Glutamatergic neuron (in vitro differentiated cells): ENCODE measurements at regions not wholly inside any gene's neighbourhood (a gene's known extent, or its start where the extent isn't known, plus 50 kb on each side); places are given as distances from the start of the nearest gene placed in this dataset.

Source experiments
- DNase-seq: peaks from one replicate; pipeline ENCODE4 v3.0.0; 2022
- H3K27ac Mint-ChIP-seq: one replicate; pipeline ENCODE4 v1.8.0; 2020; ENCODE audit warnings: mild to moderate bottlenecking, mixed read lengths, inconsistent platforms; ENCODE audit not compliant: unreplicated experiment
- H3K27me3 Mint-ChIP-seq: one replicate; pipeline ENCODE4 v1.8.0; 2020; ENCODE audit warnings: mild to moderate bottlenecking, moderate library complexity, mixed read lengths, inconsistent platforms; ENCODE audit not compliant: unreplicated experiment
- H3K36me3 Mint-ChIP-seq: one replicate; pipeline ENCODE4 v1.8.0; 2020; ENCODE audit warnings: mild to moderate bottlenecking, mixed read lengths, inconsistent platforms; ENCODE audit not compliant: unreplicated experiment
- H3K4me1 Mint-ChIP-seq: one replicate; pipeline ENCODE4 v1.8.0; 2020; ENCODE audit warnings: mild to moderate bottlenecking, low read depth, mixed read lengths, inconsistent platforms; ENCODE audit not compliant: unreplicated experiment
- H3K4me3 Mint-ChIP-seq: one replicate; pipeline ENCODE4 v1.8.0; 2020; ENCODE audit warnings: mild to moderate bottlenecking, mixed read lengths, inconsistent platforms; ENCODE audit not compliant: unreplicated experiment
- H3K9me3 Mint-ChIP-seq: one replicate; pipeline ENCODE4 v1.8.0; 2020; ENCODE audit warnings: mild to moderate bottlenecking, moderate library complexity, mixed read lengths, inconsistent platforms; ENCODE audit not compliant: unreplicated experiment
- TF ChIP-seq, protein P1 (sequence below): fragments of 200-600 bp; sonication (generic); IDR thresholded peaks from one replicate; pipeline ENCODE4 v1.5.0; 2021; ENCODE audit not compliant: partially characterized antibody, unreplicated experiment

- Mint-ChIP-seq H3K4me1 (no peaks in the 10 kb centered on the region), H3K4me3 (no peak overlapping the region), H3K27me3 (no peaks in the 10 kb centered on the region), H3K36me3 (peaks cover 6% of the 10 kb centered on the region), H3K27ac (no peak overlapping the region), H3K9me3 (no peaks in the 10 kb centered on the region)
- TF ChIP-seq, protein P1, sequence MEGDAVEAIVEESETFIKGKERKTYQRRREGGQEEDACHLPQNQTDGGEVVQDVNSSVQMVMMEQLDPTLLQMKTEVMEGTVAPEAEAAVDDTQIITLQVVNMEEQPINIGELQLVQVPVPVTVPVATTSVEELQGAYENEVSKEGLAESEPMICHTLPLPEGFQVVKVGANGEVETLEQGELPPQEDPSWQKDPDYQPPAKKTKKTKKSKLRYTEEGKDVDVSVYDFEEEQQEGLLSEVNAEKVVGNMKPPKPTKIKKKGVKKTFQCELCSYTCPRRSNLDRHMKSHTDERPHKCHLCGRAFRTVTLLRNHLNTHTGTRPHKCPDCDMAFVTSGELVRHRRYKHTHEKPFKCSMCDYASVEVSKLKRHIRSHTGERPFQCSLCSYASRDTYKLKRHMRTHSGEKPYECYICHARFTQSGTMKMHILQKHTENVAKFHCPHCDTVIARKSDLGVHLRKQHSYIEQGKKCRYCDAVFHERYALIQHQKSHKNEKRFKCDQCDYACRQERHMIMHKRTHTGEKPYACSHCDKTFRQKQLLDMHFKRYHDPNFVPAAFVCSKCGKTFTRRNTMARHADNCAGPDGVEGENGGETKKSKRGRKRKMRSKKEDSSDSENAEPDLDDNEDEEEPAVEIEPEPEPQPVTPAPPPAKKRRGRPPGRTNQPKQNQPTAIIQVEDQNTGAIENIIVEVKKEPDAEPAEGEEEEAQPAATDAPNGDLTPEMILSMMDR, result no peak
- no peak for DNase-seq
These were observed 1031.0 kb upstream of the ATXN7L3B start for GRCh38 chr12:73506611-73507010.

- Mint-ChIP-seq H3K4me1 (no peaks in the 10 kb centered on the region), H3K4me3 (no peak overlapping the region), H3K9me3 (peaks cover 2% of the 10 kb centered on the region), H3K27me3 (no peaks in the 10 kb centered on the region), H3K27ac (no peak overlapping the region), H3K36me3 (peaks cover 4% of the 10 kb centered on the region)
- TF ChIP-seq, protein P1, result no peak
- no peak for DNase-seq
These were observed 1023.0 kb upstream of the ATXN7L3B start for GRCh38 chr12:73514672-73515071.

DNA sequence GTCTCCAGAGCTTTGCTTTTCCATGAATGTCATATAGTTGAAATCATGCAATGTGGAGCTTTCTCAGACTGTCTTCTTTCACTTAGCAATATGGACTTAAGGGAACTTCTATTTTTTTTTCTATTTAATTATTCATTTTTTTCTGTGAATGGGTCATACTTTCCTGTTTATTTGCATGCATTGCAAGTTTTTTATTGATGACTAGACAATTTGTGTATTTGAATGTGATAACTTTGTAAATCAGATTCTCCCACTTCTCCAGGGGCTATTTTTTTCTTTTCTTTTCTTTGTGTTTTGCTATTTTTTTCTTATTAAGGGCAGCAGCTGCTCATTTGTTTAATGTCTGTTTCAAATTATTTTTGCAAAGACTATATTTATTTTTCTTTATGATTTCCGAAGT lies 1019.8 kb upstream of the ATXN7L3B start:
- Mint-ChIP-seq H3K9me3 (peaks cover 5% of the 10 kb centered on the region), H3K4me3 (no peak overlapping the region), H3K27me3 (no peaks in the 10 kb centered on the region), H3K27ac (no peak overlapping the region), H3K36me3 (peaks cover 10% of the 10 kb centered on the region), H3K4me1 (no peaks in the 10 kb centered on the region)
- TF ChIP-seq, protein P1, result no peak
- DNase-seq, result no peak

GRCh38 chr12:73529231-73529630 lies 1008.4 kb upstream of the ATXN7L3B start:
- Mint-ChIP-seq H3K27ac (no peak overlapping the region), H3K36me3 (no peaks in the 10 kb centered on the region)
- TF ChIP-seq, protein P1, result no peak

DNA sequence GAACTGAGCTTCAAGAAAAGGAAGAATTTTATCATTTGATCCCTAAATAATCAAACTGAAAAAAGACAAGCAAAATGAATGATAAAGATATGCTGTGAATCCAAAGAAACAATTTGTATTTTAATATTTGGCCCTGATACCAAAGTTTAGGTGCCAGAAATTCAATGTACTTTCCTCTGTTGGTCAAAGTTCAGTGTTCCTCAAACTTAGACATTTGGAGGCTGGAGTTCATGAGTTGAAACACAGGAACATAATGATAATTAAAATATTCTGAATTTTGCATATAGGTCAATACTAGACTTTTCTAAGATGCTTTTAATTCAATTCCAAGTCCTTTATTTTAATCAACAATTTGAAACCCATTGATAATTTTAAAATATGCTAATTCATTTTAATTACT lies 1007.7 kb upstream of the ATXN7L3B start:
- H3K4me1 Mint-ChIP-seq, result peaks cover 8% of the 10 kb centered on the region
- H3K27me3 Mint-ChIP-seq, result no peaks in the 10 kb centered on the region
- DNase-seq, result no peak
- no peak overlapping the region for H3K4me3 Mint-ChIP-seq
- H3K27ac Mint-ChIP-seq, result no peak overlapping the region
- peaks cover 2% of the 10 kb centered on the region for H3K9me3 Mint-ChIP-seq
- no peaks in the 10 kb centered on the region for H3K36me3 Mint-ChIP-seq
- TF ChIP-seq, protein P1, result no peak

More at GRCh38 chr12:73529231-73529630, 1008.4 kb upstream of the ATXN7L3B start:
- H3K4me3 Mint-ChIP-seq, result no peak overlapping the region
- DNase-seq, result no peak
- H3K9me3 Mint-ChIP-seq, result peaks cover 2% of the 10 kb centered on the region
- H3K27me3 Mint-ChIP-seq, result no peaks in the 10 kb centered on the region
- H3K4me1 Mint-ChIP-seq, result peaks cover 7% of the 10 kb centered on the region
